SK-N-MC (cell line): ENCODE measurements at regions not wholly inside any gene's neighbourhood (a gene's known extent, or its start where the extent isn't known, plus 50 kb on each side); places are given as distances from the start of the nearest gene placed in this dataset.

Experiments used
- EZH2 ChIP-seq: fragments of 200-600 bp; sonication (generic); IDR thresholded peaks from one replicate; pipeline ENCODE4 v1.6.1; 2017; ENCODE audit warnings: antibody characterized with exemption
- FOXP2 ChIP-seq: optimal IDR thresholded peaks from 2 replicates; pipeline ENCODE3; 2011; ENCODE audit warnings: mild to moderate bottlenecking, moderate library complexity; ENCODE audit not compliant: insufficient read depth; ENCODE audit errors: extremely low read length, control extremely low read depth
- POLR2AphosphoS5 ChIP-seq: IDR thresholded peaks from 2 replicates; pipeline ENCODE4 v1.6.1; 2012; ENCODE audit warnings: mild to moderate bottlenecking, low read depth, low read length, borderline replicate concordance

GRCh38 chr10:36748128-36748871, 377.1 kb upstream of the ANKRD30A start:
- TF ChIP-seq POLR2AphosphoS5 (no peak), EZH2 (no peak), FOXP2 (no peak)
